ENCODE measurements at regions not wholly inside any gene's neighbourhood (a gene's known extent, or its start where the extent isn't known, plus 50 kb on each side); places are given as distances from the start of the nearest gene placed in this dataset.

DNA sequence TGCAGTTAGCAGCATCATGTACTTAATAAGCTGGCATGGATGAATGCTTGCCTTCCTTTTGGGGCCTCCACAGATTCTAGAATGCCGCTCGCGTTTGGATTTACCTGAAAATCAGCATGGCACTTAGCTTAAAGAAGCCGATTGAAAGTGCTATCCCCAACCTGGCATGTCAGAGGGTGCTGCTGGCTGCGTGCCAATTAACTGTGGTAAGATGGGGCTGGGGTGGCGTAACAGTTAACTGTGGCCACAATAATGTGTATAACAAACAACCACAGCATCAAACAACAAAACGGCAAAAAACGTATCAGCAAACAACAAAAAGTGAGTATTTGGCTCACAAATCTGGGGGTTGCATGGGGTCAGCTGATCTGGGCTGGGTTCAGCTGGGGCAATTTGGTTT lies 70.5 kb downstream of the CBLL2 start:
- Histone ChIP-seq H3K27me3 (no peaks in the 10 kb centered on the region), H3K9me3 (no peaks in the 10 kb centered on the region), H3K27ac (no peak overlapping the region), H3K4me1 (no peaks in the 10 kb centered on the region), H3K4me3 (no peak overlapping the region), H3K36me3 (ENCODE audit: low read depth, missing control alignments) (no peaks in the 10 kb centered on the region)
- DNase-seq: no peak
- TF ChIP-seq, protein P1, sequence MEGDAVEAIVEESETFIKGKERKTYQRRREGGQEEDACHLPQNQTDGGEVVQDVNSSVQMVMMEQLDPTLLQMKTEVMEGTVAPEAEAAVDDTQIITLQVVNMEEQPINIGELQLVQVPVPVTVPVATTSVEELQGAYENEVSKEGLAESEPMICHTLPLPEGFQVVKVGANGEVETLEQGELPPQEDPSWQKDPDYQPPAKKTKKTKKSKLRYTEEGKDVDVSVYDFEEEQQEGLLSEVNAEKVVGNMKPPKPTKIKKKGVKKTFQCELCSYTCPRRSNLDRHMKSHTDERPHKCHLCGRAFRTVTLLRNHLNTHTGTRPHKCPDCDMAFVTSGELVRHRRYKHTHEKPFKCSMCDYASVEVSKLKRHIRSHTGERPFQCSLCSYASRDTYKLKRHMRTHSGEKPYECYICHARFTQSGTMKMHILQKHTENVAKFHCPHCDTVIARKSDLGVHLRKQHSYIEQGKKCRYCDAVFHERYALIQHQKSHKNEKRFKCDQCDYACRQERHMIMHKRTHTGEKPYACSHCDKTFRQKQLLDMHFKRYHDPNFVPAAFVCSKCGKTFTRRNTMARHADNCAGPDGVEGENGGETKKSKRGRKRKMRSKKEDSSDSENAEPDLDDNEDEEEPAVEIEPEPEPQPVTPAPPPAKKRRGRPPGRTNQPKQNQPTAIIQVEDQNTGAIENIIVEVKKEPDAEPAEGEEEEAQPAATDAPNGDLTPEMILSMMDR (IDR thresholded peaks at IDR 0.05): no peak
- no peak for TF ChIP-seq POLR2A (IDR thresholded peaks at IDR 0.05)
- intact Hi-C loops (cut with DNase I; ENCODE audit: low total_unique reads): no loop called here
- 82 to 92% methylated on average over 7 to 8 of the region's 8 CpGs for WGBS, 2 donors

DNA sequence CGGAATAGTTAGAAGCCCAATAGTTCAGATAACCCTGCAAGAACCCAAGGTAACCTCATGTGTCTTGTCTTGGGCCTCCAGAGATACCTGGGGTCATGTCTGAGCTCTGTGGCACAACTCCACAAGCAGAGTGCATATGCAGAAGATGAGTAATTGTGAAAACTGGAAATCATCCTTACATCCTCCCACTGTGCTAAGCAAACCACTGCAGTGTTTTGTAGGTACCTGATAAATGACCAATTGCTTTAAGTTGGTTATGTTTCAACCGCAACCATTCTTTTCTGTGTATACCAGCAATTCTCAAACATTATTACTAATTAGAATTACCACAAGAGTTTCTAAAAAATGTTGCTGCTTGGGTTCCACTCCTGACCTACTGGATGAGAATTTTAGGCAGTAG lies 73.2 kb downstream of the CBLL2 start:
- H3K27me3 ChIP-seq: no peaks in the 10 kb centered on the region
- TF ChIP-seq, protein P1 (IDR thresholded peaks at IDR 0.05): no peak
- no peak for TF ChIP-seq POLR2A (IDR thresholded peaks at IDR 0.05)
- H3K9me3 ChIP-seq: no peaks in the 10 kb centered on the region
- intact Hi-C loops (cut with DNase I; ENCODE audit: low total_unique reads): no loop called here
- no peak for DNase-seq
- no peaks in the 10 kb centered on the region for H3K36me3 ChIP-seq (ENCODE audit: low read depth, missing control alignments)
- 91 to 100% methylated on average over 2 of the region's 2 CpGs for WGBS, 2 donors
- no peaks in the 10 kb centered on the region for H3K4me1 ChIP-seq
- no peak overlapping the region for H3K27ac ChIP-seq
- H3K4me3 ChIP-seq: no peak overlapping the region

- DNase-seq: no peak
- 77 to 81% methylated on average over 1 of the region's 1 CpG for WGBS, 2 donors
- H3K9me3 ChIP-seq: no peaks in the 10 kb centered on the region
- no peak overlapping the region for H3K4me3 ChIP-seq
- intact Hi-C loops (cut with DNase I; ENCODE audit: low total_unique reads): no loop called here
- TF ChIP-seq POLR2A (IDR thresholded peaks at IDR 0.05): no peak
- TF ChIP-seq, protein P1 (IDR thresholded peaks at IDR 0.05): no peak
- no peaks in the 10 kb centered on the region for H3K36me3 ChIP-seq (ENCODE audit: low read depth, missing control alignments)
- no peaks in the 10 kb centered on the region for H3K4me1 ChIP-seq
- no peaks in the 10 kb centered on the region for H3K27me3 ChIP-seq
- no peak overlapping the region for H3K27ac ChIP-seq
Measured at GRCh38 chrX:22347491-22347890, 74.8 kb downstream of the CBLL2 start.

DNA sequence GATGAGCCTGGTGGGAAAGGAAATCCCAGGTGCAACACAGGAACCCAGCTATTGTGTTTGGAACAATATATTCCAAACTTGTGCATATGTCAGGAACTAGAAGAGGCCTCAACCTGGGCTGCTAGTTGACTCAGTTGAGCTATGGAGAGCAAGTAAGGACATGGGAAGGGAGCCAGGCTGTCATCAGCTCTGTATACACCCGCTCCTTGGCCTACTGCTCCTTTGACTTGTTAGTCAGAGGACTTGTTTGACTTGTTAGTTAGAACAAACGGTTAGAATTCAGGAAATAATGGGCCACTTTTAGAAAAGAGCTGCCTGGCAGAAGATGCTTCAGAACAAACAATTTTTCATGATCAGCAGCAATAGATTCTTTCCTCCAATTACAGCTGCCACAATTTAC lies 76.4 kb downstream of the CBLL2 start:
- H3K9me3 ChIP-seq: no peaks in the 10 kb centered on the region
- TF ChIP-seq POLR2A (IDR thresholded peaks at IDR 0.05): no peak
- TF ChIP-seq, protein P1 (IDR thresholded peaks at IDR 0.05): no peak
- no peaks in the 10 kb centered on the region for H3K36me3 ChIP-seq (ENCODE audit: low read depth, missing control alignments)
- no peak overlapping the region for H3K4me3 ChIP-seq
- no peak overlapping the region for H3K27ac ChIP-seq
- DNase-seq: no peak
- no peaks in the 10 kb centered on the region for H3K27me3 ChIP-seq
- intact Hi-C loops (cut with DNase I; ENCODE audit: low total_unique reads): no loop called here
- WGBS, 2 donors: 89 to 100% methylated on average over 1 to 2 of the region's 2 CpGs
- no peaks in the 10 kb centered on the region for H3K4me1 ChIP-seq

GRCh38 chrX:22351076-22351475 lies 78.4 kb downstream of the CBLL2 start:
- H3K4me1 ChIP-seq: no peaks in the 10 kb centered on the region
- intact Hi-C loops (cut with DNase I; ENCODE audit: low total_unique reads): no loop called here
- TF ChIP-seq, protein P1 (IDR thresholded peaks at IDR 0.05): no peak
- no peak for TF ChIP-seq POLR2A (IDR thresholded peaks at IDR 0.05)
- no peak for DNase-seq
- no peak overlapping the region for H3K27ac ChIP-seq
- H3K4me3 ChIP-seq: no peak overlapping the region
- no peaks in the 10 kb centered on the region for H3K36me3 ChIP-seq (ENCODE audit: low read depth, missing control alignments)
- H3K27me3 ChIP-seq: no peaks in the 10 kb centered on the region
- 72 to 85% methylated on average over 3 of the region's 3 CpGs for WGBS, 2 donors
- H3K9me3 ChIP-seq: no peaks in the 10 kb centered on the region

Measured in testis (tissue), 2 donors.